ENCODE measurements at regions not wholly inside any gene's neighbourhood (a gene's known extent, or its start where the extent isn't known, plus 50 kb on each side); places are given as distances from the start of the nearest gene placed in this dataset.

DNA sequence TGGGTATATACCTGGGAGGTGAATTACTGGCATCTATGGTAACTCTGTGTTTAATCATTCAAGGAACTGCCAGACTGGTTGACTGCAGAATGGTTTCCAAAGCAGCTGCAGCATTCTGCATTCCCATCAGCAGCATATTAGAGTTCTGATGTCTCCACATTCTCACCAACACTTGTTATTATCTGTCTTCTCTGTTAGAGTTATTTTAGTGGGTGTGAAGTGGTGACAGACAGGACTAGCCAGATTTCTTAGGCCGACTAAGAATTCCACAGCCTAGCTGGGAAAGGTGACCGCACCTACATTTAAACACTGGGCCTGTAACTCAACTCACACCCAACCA, 110.9 kb downstream of the TMEM170B start:
- TF ChIP-seq POLR2A (IDR thresholded peaks at IDR 0.05) = no peak
- TF ChIP-seq, protein P1, sequence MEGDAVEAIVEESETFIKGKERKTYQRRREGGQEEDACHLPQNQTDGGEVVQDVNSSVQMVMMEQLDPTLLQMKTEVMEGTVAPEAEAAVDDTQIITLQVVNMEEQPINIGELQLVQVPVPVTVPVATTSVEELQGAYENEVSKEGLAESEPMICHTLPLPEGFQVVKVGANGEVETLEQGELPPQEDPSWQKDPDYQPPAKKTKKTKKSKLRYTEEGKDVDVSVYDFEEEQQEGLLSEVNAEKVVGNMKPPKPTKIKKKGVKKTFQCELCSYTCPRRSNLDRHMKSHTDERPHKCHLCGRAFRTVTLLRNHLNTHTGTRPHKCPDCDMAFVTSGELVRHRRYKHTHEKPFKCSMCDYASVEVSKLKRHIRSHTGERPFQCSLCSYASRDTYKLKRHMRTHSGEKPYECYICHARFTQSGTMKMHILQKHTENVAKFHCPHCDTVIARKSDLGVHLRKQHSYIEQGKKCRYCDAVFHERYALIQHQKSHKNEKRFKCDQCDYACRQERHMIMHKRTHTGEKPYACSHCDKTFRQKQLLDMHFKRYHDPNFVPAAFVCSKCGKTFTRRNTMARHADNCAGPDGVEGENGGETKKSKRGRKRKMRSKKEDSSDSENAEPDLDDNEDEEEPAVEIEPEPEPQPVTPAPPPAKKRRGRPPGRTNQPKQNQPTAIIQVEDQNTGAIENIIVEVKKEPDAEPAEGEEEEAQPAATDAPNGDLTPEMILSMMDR (IDR thresholded peaks at IDR 0.05) = no peak

Measured in adrenal gland (tissue), 5 donors.